DOHH2 (cell line): ENCODE measurements at regions not wholly inside any gene's neighbourhood (a gene's known extent, or its start where the extent isn't known, plus 50 kb on each side); places are given as distances from the start of the nearest gene placed in this dataset.

ENCODE experiments used
- H3F3A ChIP-seq: fragments of 200-600 bp; sonication (generic), shearing (Covaris generic); 2 replicates; pipeline ENCODE4 v1.6.0; 2016; ENCODE audit warnings: antibody characterized with exemption, mild to moderate bottlenecking; ENCODE audit not compliant: control insufficient read depth, insufficient read depth
- H3K27ac ChIP-seq: fragments of 200-600 bp; sonication (generic); 2 replicates; pipeline ENCODE4 v1.5.1; 2014; ENCODE audit warnings: low read depth, mild to moderate bottlenecking, low read length, moderate library complexity
- H3K27me3 ChIP-seq: fragments of 200-600 bp; sonication (generic); 2 replicates; pipeline ENCODE4 v1.6.1; 2014; ENCODE audit warnings: mild to moderate bottlenecking, low read length, mixed read lengths; ENCODE audit not compliant: control insufficient read depth
- H3K36me3 ChIP-seq: fragments of 200-600 bp; sonication (generic); 2 replicates; pipeline ENCODE4 v1.6.1; 2014; ENCODE audit warnings: mild to moderate bottlenecking, low read length, moderate library complexity, mixed read lengths; ENCODE audit not compliant: control insufficient read depth
- H3K4me1 ChIP-seq: fragments of 200-600 bp; sonication (generic); 2 replicates; pipeline ENCODE4 v1.6.1; 2014; ENCODE audit warnings: mild to moderate bottlenecking, low read length, mixed read lengths; ENCODE audit not compliant: control insufficient read depth
- H3K4me2 ChIP-seq: fragments of 200-600 bp; sonication (generic); 2 replicates; pipeline ENCODE4 v1.6.0; 2014; ENCODE audit warnings: mild to moderate bottlenecking, low read length, moderate library complexity
- H3K4me3 ChIP-seq: fragments of 200-600 bp; sonication (generic); 2 replicates; pipeline ENCODE4 v1.5.1; 2014; ENCODE audit warnings: mild to moderate bottlenecking, low read length, mixed read lengths
- H3K79me2 ChIP-seq: fragments of 200-600 bp; sonication (generic); 2 replicates; pipeline ENCODE4 v1.6.1; 2014; ENCODE audit warnings: mild to moderate bottlenecking, low read length, mixed read lengths; ENCODE audit not compliant: control insufficient read depth
- H3K9me2 ChIP-seq: fragments of 200-600 bp; sonication (generic); replicated peaks from 2 replicates; pipeline ENCODE4 v1.6.1; 2014; ENCODE audit warnings: mild to moderate bottlenecking, low read length, mixed read lengths; ENCODE audit not compliant: control insufficient read depth
- H3K9me3 ChIP-seq: fragments of 200-600 bp; sonication (generic); 2 replicates; pipeline ENCODE4 v1.6.1; 2014; ENCODE audit warnings: antibody characterized with exemption, low read length, mixed read lengths; ENCODE audit not compliant: control insufficient read depth, insufficient read depth
- H4K20me1 ChIP-seq: fragments of 200-600 bp; sonication (generic); 2 replicates; pipeline ENCODE4 v1.6.0; 2014; ENCODE audit warnings: low read depth, mild to moderate bottlenecking, antibody characterized with exemption, low read length, moderate library complexity; ENCODE audit not compliant: control insufficient read depth, insufficient read depth
- CTCF ChIP-seq: fragments of 200-600 bp; sonication (generic); IDR thresholded peaks from one replicate; pipeline ENCODE4 v1.5.1; 2014; ENCODE audit warnings: antibody characterized with exemption, mild to moderate bottlenecking, low read depth, low read length; ENCODE audit not compliant: poor library complexity, severe bottlenecking
- EZH2phosphoT487 ChIP-seq: fragments of 200-600 bp; sonication (generic); IDR thresholded peaks from 2 replicates; pipeline ENCODE4 v1.6.1; 2017; ENCODE audit warnings: borderline replicate concordance, mild to moderate bottlenecking, antibody characterized with exemption, low read length, moderate library complexity, mixed read lengths

GRCh38 chr2:187912950-187913349 lies 358.7 kb upstream of the TFPI start:
- Histone ChIP-seq H3K79me2 (no peaks in the 10 kb centered on the region), H3F3A (no peaks in the 10 kb centered on the region), H3K9me2 (no peaks in the 10 kb centered on the region), H4K20me1 (no peaks in the 10 kb centered on the region), H3K27me3 (no peaks in the 10 kb centered on the region), H3K4me2 (no peak overlapping the region), H3K27ac (no peak overlapping the region), H3K9me3 (no peaks in the 10 kb centered on the region), H3K4me1 (no peaks in the 10 kb centered on the region), H3K36me3 (no peaks in the 10 kb centered on the region), H3K4me3 (no peak overlapping the region)
- TF ChIP-seq EZH2phosphoT487 (no peak), CTCF (no peak)

GRCh38 chr2:187915810-187916209 lies 361.6 kb upstream of the TFPI start:
- Histone ChIP-seq H3K4me1 (no peaks in the 10 kb centered on the region), H3K9me2 (no peaks in the 10 kb centered on the region), H3K4me2 (no peak overlapping the region), H3K79me2 (no peaks in the 10 kb centered on the region), H3K27ac (no peak overlapping the region), H4K20me1 (no peaks in the 10 kb centered on the region), H3K4me3 (no peak overlapping the region), H3K36me3 (no peaks in the 10 kb centered on the region), H3F3A (no peaks in the 10 kb centered on the region), H3K27me3 (no peaks in the 10 kb centered on the region), H3K9me3 (no peaks in the 10 kb centered on the region)
- no peak for TF ChIP-seq CTCF
- no peak for TF ChIP-seq EZH2phosphoT487

GRCh38 chr2:187916799-187917198 lies 362.6 kb upstream of the TFPI start:
- H3K79me2 ChIP-seq: no peaks in the 10 kb centered on the region
- no peak overlapping the region for H3K4me3 ChIP-seq
- H3K9me2 ChIP-seq: no peaks in the 10 kb centered on the region
- H3K36me3 ChIP-seq: no peaks in the 10 kb centered on the region
- H3K4me1 ChIP-seq: no peaks in the 10 kb centered on the region
- no peak overlapping the region for H3K4me2 ChIP-seq
- no peaks in the 10 kb centered on the region for H4K20me1 ChIP-seq
- no peak overlapping the region for H3K27ac ChIP-seq
- H3K9me3 ChIP-seq: no peaks in the 10 kb centered on the region
- no peak for TF ChIP-seq CTCF
- no peaks in the 10 kb centered on the region for H3F3A ChIP-seq
- H3K27me3 ChIP-seq: no peaks in the 10 kb centered on the region

- H3K4me1 ChIP-seq: no peaks in the 10 kb centered on the region
- no peaks in the 10 kb centered on the region for H3K9me3 ChIP-seq
- no peaks in the 10 kb centered on the region for H4K20me1 ChIP-seq
- H3K4me2 ChIP-seq: no peak overlapping the region
- H3K9me2 ChIP-seq: no peaks in the 10 kb centered on the region
- no peaks in the 10 kb centered on the region for H3F3A ChIP-seq
- H3K4me3 ChIP-seq: no peak overlapping the region
- no peaks in the 10 kb centered on the region for H3K36me3 ChIP-seq
- no peaks in the 10 kb centered on the region for H3K27me3 ChIP-seq
- TF ChIP-seq EZH2phosphoT487 (no peak), CTCF (no peak)
- no peak overlapping the region for H3K27ac ChIP-seq
- H3K79me2 ChIP-seq: no peaks in the 10 kb centered on the region
These were observed 363.3 kb upstream of the TFPI start for GRCh38 chr2:187917535-187917934.
